ENCODE measurements at regions not wholly inside any gene's neighbourhood (a gene's known extent, or its start where the extent isn't known, plus 50 kb on each side); places are given as distances from the start of the nearest gene placed in this dataset.

DNA sequence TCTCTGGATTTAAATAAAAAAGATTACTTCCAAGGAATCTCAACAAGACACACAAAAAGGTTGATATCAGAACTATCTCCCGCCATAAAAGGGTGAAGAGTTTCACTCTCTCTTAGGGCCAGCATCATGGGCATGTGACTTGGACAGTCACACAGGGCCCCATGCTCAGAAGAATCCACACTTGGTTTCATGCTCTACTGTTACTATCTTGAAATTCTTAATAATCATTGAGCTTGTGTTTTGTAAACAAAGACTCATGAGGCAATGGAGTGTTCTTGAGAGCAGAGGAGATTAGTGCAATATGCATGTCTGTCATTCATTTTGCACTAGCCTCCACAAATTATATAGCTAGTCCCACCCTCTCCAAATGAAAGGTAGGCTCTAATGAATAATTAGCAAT, 58.4 kb downstream of the HMHB1 start:
- no peak for DNase-seq

DNA sequence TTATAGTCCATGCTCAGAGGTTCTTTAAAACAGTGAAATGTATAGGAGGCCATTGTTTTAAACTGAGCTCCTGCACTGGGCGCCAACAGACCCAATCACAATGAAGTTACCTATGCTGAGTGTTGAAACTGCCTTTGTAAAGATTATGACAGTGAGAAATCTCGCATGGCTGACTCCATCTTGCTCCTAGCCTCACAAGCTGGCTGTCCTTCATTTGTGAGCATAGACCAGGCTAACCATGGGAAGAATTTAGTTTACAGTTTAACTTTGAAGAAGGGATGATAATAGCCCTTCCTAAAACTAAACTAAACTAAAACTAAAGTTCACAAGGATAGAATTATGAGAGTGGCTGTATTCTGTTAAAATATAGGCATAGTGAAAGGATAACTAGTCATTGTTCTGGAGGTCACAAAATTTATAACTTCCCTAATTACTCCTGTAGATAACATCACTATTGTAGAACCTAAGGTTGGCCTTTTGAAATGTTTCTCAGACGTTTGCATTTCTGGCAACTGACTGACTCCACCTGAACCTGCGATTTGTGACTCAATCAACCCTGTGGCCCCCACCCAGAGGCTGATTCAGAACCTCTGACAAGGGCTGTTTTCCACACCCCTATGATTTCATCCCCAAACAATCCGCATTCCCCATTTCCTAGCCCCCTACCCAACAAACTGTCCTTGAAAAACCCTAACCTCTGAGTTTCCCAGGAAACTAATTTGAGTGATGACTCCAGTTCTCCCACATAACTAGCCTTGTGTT, 59.1 kb downstream of the HMHB1 start:
- no peak for DNase-seq

DNA sequence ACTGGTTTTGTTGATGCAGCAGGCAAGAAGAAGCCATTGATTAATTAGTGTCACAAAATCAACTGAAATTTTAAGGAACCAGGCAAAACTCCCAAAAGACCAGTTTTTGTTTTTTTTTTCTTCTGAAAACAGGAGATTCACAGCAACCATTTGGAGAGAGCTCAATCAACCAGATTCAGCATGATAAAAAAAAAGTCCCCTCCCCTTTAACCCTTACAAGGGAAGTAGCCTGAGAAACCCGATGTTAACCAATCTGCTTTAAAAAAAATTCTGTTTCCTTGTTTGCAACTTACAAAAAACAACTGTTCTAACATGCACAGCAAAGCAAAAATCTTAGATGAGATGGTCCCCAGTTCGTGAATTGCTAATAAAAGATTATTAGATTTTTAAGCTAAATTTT, 59.7 kb downstream of the HMHB1 start:
- no peak for DNase-seq

DNA sequence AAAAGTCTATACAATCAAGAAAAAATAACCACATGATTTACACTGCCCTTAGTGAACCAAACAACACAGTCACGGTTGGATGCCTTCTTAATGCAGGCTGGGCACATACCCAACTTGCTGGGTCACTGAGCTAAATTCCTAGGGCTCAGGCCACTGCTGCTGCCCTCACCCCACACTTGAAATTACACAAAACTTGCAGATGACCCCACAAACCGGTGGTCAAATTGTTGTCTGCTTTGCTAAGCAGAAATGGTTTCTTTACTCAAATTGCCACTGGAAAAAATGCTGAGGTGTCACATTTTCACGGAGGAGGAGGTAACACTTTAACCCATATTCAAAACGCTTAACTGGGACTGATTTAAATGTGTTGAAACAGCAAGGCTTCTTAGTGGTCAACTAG, 62.4 kb downstream of the HMHB1 start:
- peak; percentile 29 for DNase-seq

DNA sequence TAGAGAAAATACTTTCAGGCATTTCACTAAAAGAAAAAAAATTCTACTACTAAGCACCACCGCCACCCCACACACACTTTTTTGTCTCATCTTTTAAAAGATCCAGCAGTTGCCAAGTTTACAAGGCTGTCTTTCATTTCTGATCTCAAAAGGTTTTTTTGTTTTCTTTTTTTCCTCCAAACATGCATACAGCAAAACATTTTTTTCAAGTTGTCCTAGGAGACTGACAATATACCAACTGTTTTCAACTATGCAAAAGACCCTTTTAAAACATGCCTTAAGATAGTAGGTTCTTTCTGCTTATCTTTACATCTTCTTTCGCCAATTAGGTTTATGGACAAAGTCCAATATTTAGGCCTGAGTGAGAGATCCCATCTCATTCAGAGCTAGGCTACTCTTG, 65.2 kb downstream of the HMHB1 start:
- no peak for DNase-seq

DNA sequence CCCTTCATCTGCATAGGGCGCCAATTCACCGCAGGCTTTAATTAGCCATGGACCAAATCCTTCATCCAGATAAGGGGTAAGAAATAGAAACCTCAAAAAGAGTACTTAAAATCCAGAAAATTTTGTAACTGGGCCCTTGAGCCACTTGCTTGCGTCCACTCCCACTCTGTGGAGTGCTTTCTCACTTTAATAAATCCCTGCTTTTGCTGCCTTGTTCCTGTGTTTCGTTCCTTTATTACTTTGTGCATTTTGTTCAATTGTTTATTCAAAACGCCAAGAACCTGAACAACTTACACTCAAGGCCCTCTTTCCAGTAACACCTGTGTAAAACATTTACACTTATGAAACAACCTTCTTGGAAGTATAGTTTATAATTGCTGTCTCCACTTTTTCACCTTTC, 66.5 kb downstream of the HMHB1 start:
- no peak for DNase-seq

DNA sequence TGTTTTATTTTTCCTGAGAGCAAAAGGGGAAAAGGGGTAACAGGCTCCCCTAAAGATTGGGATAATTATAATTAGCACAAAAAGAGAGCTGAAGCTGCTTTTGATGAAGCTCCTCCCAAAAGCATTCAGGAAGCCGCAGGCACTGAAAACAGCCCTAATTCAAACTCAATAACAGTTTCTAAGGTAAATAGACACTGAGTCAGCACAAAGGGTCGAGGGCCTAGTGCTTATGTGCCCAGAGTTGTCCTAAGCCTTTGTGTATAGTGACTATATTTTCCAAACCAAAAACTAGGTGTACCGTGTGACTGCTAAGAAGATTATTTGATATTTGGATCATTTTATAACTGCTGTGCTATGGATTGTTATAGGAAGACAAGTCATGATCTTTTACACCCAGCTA, 67.7 kb downstream of the HMHB1 start:
- peak; percentile 17 for DNase-seq

DNA sequence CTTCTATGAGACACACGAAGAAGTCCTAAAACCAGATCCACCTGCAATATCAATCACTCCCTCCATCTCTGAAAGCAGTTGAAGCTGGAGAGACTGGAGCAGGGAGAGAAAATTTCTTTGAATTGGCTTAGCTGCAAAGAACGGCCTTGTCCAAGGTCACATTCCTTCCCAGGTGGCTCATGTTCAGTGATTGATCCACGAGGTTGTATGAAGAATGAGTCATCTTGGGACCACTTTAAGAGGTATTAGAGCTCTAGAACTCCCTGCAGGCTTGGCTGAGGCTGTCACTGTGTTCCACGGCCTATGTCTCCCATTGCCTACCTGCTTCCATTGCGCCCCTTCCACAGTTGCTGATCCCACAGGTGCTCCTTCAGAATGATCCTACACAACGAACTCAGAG, 68.2 kb downstream of the HMHB1 start:
- no peak for DNase-seq

DNA sequence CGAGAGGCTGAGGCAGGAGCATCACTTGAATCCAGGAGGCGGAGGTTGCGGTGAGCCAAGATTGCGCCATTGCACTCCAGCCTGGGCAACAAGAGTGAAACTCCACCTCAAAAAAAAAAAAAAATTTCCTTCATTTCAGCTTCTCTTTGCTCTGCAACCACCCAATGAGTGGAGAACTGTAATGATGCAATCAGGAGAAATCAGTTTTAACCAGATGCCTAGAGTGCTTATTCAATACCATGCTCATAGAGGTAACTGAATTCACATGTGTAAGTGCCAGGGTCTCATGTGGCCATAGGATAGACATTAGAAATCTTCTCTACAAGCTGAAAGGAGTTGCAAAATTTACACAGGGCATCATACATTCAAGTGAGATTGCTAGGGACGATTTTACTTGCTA, 70.6 kb downstream of the HMHB1 start:
- no peak for DNase-seq

DNA sequence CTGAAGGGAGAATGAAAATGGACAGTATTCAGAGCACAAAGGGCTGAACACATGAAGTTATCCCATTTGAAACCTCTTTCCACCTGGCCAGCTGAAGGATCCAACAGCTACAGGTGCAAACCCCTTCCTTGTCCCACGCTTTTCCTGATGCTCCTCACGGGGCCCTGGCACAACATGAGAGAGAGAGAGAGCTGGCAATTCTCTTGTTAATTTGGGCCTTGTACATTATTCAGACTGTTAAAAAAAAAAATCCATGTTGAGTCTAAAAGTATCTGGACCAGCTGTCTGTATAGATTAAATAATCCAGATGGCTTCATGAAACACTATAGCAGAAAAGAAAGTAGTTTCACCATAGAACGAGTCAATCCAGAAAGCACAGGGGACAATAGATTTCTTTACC, 74.1 kb downstream of the HMHB1 start:
- DNase-seq = no peak

DNA sequence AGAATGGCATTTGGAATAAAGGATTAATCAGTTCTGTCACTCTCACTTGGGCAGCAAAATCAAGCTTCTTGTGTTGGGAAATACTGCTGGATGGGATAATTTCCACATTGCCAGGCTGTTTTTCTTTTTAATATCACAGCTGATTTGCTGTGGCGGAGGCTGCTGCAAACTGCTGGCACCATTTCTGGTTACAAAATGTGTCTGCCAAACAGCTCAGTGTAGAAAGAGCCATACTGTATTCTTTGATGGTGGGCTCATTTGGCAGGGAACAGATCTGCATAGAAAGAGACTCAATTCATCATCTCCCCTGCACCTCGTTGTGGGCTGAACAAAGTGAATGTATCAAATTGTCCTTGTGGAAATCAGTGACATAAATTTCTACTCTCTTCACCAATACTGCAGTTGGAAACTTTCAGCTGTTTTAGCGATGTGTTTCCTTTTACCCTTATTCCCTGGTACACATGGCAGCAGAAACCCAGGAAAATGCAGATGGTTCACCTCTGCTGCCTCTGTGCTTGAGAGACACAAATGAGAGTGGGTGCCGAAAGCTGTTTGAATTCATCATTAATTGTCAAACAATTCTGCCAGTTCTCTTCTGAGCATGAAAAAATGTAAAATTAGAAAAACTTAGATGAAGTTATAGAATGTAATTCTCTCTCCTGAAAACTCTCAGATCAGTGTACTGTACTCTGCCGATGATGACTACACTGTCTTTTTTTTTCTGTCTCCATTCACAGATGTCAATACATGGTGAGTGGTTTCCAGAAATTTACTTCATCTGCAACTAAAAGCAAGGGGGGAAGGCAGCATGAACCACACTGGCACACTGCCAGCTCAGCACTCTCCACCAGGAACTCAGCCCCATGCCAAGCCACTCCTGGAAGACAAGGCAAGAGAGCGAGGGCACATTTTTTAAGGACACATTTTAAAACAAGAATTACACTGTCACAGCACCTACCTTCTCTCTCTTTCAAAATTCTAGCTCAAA, 75.0 kb downstream of the HMHB1 start:
- DNase-seq = peak; percentile 18

DNA sequence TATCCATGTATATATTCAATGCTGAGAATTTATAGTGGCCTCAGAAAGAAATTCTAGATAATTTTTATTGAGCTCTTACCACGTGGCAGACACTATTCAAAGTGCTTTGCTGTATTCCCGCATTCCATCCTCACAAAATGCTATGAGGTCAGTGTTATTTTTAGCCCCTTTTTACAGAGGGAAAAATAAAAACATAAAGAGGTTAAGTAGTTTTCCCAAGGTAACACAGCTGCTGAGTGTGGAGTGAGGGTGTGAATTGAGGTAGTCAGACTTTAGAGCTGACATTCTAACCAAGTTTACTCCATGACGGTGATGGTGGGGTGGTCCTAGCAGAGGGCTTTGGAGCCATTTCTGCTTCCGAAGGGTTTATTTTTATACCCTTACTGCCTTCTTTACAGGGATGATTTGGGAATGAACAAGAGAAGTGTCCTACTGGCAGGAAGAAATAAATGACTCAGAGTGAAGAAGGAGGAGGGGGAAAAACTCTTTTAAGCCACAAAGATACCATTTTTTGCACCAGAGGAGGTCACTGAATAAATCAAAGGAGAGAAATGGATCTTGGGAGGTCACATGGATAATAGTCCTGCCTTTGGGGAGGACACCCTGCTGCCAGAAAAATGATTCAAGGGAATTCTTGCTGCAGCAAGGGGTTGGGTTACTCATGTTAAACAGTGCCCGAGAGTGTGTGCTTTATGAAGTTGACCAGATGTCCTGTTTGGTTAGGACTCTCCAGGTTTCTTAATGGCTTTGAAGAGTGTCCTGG, 76.1 kb downstream of the HMHB1 start:
- no peak for DNase-seq

DNA sequence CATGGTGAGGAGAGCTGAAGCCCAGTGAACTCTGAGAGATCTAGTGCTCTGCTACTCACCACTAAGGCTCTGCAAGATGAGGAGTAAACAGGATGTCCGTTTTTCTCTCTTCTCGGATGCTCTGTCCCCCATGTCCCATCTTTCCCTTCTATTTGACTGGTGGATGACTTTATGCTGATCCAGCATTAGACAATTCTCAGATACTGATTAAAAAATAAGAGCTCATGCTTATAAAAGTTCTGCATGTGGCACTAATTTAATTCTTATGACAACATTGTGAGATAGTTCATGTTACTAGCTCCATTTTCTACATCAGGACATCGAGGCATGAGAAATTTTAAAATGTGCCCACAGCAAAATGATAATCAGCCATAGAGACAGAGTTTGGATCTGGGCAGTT, 77.0 kb downstream of the HMHB1 start:
- no peak for DNase-seq

DNA sequence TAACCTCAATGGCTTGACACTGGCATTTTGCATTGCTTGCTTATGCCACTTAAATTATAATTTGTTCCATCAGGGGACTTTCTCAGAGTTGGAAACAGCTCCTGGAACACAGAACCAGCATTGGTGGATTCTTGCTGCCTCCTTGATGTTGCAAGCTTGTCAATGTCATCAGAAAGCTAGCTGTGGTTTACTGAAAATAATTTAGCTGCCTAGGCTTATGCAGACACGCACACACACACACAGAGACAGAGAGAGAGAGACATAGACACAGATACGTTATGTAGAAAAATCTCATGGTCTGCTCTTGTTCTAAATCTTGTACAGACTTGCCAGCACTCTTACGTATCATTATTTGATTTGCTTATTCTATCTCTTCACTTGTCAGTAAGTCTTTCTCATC, 78.0 kb downstream of the HMHB1 start:
- no peak for DNase-seq

DNA sequence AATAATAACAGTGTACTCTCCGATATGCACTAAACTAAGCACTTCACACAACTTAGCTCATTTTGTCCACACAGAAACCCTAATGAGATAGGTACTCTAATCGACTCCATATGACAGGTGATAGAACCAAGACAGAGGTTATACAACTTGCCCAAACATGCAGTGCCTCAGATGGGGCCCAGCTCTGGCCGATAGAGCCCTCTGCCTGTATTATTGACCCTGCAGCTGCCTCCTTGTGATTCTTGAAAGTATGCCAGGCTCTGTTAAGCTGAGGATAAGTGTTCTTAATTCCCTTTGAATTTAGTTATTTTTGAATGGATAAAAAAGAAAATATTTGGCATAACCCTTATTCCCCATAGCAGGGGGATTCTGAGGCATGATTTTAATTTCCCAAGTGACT, 78.5 kb downstream of the HMHB1 start:
- no peak for DNase-seq

DNA sequence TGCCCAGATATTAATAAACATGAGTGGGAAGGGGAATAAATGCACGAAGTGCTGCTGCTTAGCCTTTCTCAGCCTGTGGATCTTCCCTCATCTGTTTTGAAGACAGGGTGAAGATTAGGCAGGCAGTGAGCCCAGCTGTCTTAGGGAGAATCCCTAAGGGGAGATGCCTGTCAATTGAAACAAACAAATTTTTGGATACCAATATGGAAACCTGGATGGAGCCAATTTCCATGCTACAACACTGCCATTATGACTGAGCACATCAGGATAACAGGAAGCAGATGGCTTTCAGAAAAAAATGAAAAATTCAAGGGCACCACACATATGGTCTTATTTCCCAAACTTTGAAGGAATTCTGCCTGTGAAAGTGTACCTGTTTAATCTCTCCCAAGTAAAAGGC, 80.3 kb downstream of the HMHB1 start:
- DNase-seq = no peak

DNA sequence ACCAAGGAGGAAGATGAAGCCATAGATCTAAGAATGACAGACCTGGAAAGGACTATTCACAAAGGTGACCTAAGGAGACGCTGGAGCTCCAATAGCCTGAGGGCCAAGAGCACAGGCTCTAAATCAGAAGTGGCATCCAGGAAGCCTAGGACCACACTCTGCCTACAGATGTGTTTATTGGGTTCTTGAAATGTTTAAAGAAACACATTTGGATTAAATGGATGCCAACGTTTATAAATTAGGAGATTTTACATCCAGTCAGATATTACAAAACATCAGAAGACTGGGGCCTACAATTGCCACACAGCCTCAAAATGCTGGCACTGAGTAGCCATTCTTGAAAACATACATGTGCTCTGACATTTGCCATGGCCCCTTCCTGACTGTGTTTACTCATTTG, 80.9 kb downstream of the HMHB1 start:
- no peak for DNase-seq

DNA sequence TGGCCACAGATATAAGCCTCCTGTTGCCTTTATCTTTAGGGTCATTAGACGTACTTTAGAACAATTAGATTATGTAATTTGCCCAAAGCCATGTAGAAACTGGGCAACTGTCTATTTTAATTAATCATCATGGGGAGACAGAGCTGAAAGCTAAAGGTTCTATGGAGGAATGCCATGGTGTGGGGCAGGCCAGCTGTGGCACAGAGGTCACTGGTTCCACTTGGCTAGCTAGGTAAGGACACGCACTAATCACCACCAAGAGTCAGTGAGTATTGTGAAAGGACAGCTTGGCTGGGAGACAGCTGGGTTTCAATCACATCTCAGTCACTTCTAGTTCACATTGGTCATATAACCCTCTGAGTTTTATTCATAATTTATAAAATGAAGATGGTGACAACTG, 81.7 kb downstream of the HMHB1 start:
- DNase-seq = no peak

DNA sequence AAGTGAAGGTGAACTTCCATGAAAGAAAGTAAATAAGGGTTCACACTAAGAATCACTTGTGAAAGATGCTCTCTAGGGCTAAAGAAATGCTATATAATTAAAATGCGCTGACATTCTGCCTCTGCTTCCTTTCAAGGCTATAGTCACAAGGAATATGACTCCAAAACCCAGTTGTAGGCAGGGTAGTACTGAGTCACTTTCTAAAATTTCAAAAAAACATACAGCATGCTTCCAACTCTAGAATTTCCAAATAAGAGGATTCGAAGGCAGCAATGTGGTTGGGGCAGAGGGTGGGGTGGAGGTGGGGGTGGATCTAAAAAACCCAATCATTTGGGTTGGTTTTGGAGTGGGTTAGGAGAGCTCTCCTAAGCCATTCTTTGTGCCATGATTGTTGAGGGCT, 84.6 kb downstream of the HMHB1 start:
- no peak for DNase-seq

DNA sequence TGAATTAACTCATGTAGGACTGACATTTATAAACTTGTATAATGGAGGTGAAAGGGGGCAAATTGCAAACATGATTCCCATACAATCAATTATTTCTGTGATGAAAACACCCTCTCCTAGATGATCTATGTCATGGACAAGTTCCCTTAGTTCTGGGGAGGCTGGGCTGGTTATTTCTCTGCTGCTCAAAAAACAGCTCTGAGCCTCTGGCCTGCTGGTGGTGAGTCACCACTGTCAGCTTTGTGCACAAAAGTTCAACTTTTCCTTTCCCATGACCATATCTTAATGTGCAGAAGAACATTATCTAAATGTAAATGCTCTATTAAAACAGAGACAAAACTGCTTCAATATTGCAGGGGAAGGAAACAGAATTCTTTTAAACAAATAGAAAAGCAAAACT, 85.0 kb downstream of the HMHB1 start:
- no peak for DNase-seq

DNA sequence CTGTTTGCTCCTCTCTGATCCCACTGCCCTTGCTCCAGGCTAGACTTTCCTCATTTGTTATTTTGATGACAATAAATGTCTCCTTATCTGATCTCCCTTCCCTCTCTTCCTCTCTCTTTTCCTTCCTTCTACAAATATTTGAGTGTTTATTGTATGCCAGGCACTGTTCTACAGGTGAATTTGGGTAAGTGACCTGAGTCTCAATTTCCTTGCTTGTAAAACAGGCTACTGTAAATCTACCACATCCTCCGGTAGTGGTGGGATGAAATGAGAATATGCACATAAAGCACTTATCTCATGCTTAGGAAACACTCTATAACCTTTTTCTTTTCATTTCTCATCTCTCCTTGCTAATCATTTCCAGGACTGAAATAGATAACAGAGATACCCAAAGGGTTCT, 86.4 kb downstream of the HMHB1 start:
- DNase-seq = no peak

DNA sequence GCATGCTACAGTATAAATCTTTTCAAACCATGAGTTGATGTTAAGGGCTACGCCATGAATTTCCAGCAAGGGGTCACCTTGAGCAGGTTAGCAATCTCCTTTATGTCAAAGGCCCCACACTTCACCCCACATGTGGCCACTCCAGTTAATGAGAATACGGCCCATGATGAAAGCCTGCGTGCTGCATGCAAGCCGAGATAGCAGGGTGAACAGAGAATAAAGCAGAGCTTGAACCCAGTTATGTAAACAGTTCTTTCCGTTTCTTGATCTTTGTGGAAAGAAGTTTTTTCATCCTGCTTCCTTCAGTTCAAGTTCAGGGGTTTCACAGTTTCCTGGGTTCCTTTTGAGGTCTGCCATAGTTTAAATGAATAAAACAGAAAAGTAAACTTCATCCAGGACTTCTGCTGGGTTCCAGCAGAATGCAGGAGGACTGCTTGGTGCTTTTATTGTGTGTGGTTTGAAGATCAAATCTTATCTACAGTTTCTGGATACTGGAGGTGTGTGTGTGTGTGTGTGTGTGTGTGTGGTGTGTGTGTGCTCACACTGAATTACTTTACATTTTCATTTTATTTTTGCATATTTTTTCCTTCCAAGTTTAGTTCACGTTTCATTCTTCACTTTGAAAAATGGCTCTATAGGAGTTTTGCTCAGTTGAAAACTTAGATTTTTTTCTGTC, 87.1 kb downstream of the HMHB1 start:
- no peak for DNase-seq

DNA sequence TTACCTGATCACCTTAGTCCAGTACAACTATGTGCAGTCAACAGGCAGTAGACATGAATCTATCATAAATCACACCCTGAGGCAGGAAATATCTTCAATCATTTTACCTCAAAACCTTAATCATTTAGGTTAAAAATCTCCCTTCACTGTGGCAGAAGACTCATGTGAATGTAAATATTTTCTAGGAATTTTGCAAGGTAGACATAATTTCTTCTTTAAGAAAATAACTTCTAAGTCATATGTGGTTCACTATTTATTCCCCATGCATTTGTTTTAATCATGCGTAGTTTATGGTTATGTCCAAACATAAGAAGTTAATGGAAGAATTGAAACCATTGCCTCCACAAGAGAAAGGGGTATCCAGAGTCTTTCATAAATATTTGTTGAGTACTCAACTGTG, 97.0 kb downstream of the HMHB1 start:
- DNase-seq = no peak
